IPS-NIHi7 (cell line): ENCODE measurements at regions not wholly inside any gene's neighbourhood (a gene's known extent, or its start where the extent isn't known, plus 50 kb on each side); places are given as distances from the start of the nearest gene placed in this dataset.

Experiments used
- DNase-seq: peaks from one replicate; pipeline ENCODE4 v3.0.0; 2012; ENCODE audit warnings: mixed read lengths; ENCODE audit errors: extremely low spot score

DNA sequence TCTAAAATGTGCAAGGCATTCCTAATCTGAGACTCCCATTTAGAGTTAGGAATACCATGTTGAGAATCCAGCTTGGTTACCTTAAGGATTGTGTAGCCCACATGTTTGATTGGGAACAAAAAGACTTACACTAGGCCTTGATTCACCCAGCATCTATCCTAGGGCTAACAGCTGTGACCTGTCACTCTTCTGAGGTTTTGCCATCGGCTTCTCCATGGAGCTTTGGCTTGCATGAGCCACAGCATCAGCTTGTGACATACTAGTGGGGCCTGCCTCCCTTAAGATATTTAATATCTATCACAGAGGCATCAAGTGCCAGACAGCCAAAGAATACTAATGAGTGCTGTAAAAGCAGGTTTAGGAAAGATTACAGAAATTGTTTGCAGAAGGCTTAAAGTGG lies 241.3 kb upstream of the UBE2E3 start:
- no peak for DNase-seq

DNA sequence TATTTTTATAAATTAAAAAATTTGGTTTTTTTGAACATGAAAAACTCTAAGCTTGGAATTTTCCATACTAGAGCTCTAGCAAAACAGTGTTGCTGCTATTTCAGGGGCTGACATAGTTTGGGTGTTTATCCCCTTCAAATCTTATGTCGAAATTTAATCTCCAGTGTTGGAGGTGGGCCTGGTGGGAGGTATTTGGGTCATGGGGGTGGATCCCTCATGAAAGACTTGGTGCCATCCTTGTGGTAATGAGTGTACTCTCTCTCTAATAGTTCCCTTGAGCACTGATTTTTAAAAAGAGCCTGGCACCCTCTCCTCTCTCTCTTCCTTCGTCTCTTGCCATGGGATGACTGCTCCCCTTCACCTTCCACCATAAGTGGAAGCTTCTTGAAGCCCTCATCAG lies 244.6 kb upstream of the UBE2E3 start:
- no peak for DNase-seq

DNA sequence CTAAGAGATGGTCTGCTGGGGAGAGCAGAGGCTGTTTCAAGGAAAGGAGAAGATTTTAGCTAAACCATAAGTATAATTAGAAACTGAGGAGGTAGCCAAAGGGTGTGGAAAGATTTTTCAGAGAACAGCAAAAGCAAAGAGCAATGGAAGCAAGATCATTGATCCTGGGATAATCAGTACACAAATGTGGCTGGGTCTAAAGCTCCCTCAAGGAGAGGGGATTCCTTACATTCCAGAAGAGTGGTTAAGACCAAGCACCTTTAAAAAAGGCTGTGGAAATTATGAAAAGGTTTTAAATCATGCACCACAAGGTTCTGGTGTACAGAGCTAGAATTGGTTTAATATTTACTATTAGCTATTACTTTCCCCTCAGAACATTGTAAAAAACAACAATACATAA lies 246.0 kb upstream of the UBE2E3 start:
- no peak for DNase-seq

DNA sequence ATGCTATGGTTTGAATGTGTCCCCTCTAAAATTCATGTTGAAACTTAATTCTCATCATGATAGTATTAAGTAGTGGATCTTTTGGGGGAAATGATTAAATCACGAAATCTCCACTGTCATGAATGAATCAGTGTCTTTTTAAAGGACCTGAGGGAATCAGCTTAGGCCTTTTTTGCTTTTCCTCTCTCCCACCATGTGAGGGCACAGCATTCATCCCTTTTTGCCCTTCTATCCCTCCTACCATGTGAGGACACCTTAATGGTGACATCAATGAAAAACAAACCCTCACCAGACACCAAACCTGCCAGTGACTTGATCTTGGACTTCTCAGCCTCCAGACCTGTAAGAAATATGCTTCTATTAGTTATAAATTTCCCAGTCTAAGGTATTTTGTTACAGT lies 247.1 kb upstream of the UBE2E3 start:
- no peak for DNase-seq

DNA sequence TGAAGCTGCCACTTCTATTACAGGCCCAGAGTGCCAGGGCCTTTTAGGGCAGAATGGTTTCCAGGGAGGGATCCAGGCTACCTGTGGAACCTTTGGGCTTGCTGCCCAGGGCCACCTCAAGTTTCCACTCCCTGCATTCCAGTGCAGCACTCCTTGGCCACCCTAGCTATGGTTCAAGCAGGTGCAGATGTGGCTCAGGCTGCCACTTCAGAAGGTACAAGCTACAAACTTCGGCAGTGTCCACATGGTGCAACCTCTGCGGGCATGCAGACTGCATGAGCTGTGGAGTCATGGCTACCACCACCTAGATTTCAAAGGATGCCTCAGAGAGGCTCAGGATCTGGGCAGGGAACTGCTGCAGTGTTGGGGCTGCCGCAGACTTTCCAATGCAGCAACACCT lies 248.1 kb upstream of the UBE2E3 start:
- DNase-seq, result no peak

DNA sequence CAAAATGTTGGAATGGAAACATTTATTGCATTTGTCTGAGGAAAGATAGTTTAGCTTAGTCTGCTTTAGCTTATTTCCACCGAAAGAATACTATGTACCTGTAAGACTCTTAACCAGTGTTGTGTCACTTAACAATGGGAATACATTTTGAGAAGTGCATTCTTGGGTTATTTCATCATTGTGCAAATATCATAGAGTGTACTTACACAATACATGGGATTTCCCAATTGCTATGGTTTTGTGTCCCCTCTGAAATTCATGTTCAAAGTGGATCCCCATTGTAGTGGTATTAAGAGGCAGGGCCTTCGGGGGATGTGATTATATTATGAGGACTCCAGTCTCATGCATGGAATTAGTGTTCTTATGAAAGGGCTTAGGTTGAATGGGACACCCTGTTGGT lies 249.4 kb upstream of the UBE2E3 start:
- DNase-seq, result no peak

DNA sequence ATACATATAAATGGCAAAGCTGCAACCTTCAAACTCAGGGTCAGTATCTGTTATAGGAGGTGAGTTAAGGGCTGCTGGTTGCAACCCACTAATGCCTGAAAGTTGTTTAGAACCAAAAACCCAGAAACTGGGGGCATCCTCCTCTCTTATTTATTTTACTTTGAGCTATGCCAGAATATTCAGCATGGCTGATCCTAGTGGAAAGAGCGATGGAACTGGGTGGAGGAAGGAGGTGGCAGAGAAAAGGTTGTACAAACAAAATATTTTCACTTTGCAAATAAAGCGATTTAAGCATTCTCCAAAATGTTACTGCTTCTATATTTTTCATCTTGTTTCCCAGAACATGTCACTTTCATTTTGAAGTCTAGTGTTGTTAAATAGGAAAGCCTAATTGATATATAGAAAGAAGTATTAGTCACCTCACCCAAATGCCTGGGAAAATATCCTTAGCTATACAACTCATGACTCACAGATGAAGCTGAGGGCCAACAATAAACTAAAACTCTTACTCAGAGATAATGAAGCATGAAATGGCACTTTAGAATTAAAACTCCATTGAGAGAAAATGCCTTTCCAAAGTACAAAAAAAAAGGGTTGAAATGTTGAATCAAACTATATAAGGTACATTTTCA lies 251.4 kb upstream of the UBE2E3 start:
- DNase-seq, result no peak

DNA sequence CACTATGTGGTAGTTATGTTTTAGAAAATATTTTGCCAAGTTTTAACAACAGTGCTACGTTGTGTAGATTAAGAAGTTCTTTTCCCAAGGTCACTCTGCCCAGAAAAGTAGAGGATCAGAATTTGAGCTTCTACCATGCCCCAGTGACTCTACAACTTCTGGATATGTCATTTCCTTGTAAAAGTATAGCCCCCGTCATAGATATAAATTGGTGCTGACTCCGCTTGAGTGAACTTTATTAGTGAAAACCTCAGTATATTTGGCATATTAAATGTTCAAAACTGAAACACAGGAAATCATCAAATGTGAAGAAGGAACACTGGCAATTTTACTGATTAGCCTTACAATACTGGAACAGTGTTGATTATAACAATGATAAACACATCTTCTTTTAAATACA lies 256.7 kb upstream of the UBE2E3 start:
- DNase-seq, result no peak

DNA sequence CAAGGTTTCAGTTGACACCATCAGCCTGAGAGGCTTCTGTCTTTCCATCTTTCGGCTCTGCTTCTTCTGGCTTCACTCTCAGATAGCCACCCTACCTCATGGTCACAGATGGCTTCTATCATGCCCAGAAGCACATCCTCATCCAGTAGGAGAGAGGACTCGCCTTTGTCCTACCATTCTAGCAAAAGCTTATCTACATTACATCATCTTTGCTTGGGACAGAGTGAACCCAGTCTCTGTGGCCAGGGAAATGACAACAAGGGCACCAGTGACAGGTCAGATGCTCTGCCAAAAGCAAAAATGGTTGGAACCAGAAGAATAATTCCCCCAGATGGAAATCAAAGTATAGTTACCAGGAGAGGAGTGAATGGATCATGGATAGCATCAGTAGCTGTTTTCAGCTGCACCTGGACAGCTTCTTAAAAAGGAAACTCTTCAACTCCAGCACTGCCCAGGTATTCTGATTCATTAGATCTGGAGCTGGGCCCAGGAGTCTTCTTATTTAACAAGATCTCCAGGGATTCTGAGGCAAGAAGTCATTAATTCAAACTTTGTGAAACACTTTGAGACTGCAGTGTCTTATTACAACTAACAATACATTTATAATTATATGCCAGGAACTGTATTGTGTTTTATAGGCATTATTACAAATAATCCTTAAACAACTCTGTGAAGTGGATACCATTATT lies 257.7 kb upstream of the UBE2E3 start:
- no peak for DNase-seq

DNA sequence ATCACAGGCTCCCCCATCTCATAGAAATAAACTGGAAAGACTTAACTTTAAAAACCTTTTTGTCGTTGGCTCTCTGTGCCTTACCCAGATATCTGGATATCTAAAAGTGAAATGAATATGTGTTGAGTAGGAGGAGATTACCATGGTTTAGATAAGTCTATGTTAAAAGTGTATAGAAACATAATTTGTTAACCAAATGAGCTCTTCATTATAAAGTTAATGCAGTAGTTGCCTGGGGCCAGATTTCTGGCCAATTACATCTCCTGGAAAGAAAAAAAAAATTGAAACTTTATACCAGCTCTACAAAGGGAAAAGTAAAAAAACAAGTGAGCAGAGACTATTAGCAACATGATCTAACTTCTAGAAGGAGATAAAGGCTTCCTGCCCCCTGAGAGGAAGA lies 259.6 kb upstream of the UBE2E3 start:
- no peak for DNase-seq

DNA sequence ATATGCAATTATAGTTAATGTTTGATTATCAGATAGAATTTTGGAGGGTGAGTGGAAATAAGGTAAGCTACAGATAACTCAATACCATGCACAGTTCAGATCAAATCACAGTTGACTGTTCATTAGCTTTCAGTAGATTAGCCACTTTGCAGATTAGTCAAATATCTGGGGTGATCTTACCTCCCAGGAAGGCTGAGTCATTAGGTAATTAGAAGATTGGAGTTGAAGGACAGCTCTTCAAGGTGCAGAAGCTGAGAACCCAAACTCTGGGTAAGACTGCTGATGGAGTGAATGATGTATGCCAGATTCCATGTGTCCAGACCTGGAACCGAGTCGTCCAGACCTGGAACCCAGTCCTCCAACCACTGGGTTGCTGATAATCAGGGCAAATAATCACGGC lies 262.8 kb upstream of the UBE2E3 start:
- DNase-seq, result no peak

DNA sequence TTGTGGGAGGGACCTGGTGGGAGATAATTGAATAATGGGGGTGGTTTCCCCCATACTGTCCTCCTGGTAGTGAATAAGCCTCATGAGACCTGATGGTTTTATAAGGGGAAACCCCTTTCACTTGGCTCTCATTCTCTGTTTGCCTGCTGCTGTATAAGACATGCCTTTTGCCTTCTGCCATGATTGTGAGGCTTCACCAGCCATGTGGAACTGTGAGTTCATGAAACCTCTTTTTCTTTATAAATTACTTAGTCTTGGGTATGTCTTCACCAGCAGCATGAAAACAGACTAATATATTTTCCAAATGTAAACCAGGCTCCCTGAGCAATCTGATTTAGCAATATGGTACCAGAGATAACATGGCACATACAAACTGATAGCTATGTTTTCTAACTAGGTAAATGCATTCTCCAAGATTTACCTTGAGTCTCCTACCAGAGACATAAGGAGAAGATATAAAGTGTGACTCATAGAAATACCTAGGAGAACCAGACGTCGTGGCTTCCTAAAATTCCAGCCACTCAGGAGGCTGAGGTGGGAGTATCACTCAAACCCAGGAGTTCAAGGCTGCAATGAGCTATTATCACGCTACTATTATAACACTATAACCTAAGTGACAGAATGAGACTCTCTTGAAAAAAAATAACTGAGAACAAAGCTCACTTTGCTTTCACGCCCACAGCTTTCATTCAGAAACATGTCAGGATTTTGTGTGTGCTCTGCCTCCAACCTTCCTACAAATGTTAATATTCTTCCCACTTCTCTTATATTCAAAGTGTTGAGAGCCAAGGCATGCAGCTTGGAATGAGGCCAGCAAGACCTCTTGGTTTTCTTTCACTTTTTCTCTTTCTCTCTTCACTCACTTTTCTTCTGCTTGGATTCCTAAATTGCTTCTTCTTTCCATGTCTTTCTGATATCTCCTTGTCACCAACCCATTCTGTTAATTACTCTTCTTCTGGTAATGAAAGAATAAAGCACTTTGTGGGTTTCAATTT lies 263.9 kb upstream of the UBE2E3 start:
- no peak for DNase-seq

DNA sequence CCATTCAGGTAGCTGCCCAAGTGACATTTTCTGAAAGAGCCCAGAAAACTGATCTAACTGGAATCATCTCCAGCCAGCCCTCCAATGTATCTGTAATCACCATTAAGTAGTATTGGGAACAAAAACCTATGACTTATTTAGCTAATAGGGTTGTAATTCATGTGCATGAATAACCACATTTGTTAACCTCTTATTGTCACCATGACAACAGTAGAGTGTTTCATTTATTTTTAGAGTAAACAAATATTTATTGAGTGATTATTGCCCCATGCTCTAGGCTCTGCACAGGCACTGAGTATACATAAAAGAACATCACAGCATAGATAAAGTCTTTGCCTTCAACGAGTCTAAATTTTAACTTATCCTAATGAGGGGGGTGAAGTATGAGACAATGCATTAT lies 265.4 kb upstream of the UBE2E3 start:
- no peak for DNase-seq

DNA sequence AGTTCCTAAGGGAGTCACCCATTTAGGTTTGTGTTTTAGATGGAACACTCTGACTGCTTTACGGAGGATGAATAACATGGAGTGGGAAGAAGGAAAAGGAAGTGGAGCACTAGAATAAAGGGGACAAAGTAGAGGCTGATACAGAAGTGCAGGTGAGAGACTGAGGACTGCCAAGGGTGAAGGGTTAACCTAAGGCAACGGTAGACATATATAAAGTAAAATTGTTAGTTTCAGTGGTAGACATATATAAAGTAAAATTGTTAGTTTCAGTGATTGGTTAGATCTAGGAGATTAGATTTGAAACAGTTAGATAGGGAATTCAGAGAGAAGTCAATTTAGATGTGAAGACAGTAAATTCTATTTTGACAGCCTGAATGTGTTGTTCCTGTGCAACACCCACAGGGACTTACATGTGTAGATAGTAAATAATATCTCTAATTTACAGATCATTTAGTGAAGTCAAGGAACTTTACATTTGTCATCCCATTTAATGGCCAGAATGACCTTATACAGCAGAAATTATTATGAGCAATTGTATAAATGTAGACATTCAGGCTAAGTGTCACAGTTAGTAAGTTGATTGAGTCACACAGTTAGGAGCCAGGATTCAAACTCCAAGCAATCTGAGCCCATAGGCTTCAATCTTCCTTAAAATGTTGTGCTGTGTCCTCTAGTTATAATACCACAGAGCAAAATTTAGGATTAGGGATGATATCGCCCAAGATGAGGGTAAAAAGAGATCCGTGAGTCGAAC lies 270.8 kb upstream of the UBE2E3 start:
- DNase-seq, result no peak

DNA sequence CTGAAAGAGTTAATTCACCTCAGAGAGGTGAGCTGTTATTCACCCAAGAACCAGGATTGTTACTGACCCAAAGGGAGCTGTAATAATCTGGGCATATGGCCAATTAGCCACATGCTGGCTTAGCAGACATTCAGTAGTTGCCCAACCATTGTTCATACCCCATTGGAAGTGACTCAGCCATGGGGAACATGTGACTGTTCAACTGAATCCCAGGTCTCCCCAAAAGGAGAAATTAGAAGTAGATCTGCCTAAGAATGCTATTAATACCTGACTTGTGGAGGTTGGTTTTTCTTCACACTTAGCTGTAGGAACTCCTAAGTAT lies 272.6 kb upstream of the UBE2E3 start:
- DNase-seq, result no peak

DNA sequence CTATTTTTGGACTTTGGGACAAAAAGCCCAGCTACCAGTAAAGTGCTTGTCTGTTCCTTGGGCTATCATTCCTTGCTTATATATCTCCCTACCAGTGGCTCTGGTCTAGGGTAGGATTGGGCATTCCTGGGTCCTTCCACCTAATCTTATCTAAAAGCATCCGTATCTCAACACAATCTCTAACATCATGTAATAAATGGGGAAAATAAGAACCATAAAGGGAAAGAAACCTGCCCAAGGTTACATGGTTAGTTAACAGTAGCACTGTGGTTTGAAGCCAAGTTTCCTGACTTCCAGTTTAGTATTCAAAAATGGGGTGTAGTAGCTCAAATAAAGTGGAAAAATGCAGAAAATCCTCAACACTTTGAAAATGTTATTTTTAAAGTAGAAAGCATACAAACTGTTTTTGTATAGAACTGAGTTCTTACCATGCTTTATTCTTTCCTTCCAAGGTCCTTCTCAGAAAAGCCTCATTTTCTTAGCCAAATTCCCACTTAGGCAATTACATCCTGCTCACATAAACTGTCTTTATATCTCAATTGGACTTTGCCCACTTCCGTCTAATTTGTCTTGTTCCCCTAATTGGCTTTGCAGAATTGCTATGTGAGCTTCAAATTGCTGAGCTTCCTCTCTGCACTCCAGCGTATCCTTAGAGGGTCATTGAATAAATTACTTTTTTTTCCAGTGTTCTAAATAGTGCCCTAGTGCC lies 273.1 kb upstream of the UBE2E3 start:
- no peak for DNase-seq

DNA sequence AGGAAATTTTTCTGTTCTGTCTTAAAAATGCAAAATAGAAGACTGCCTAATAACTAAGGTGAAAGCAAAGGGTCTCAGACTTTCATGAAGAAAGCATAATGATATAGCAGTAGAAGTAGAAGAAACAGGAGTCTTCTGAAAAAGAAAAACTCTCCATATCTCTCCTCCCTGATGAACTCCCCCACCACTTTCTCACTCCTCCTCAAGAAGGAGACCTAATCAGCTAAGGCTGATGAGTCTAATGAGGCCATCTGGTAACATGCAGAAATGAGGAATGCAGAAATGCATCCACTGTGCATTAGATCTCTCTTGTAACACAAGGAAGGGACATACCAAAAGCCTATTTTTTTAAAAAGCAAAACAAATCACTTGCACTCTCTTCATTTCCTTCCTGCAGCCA lies 273.7 kb upstream of the UBE2E3 start:
- no peak for DNase-seq

DNA sequence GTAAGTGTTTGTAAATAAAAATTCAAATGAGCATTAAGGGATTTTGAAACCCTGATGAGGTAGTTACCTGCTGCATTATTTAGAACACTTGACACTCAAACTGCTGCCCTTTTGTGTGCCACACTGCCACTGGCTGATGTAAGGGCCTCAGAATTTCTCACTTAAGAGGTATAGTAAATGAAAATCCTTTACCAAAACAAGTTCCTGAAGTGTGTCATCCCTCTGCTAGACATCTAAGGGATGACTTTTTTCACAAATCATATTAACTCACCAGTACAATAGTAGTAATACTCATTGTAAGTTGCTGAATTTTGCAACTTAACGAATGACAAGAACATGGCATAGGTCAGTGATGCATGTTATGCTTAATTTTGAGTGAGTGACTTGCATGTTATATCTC lies 274.9 kb upstream of the UBE2E3 start:
- DNase-seq, result no peak

DNA sequence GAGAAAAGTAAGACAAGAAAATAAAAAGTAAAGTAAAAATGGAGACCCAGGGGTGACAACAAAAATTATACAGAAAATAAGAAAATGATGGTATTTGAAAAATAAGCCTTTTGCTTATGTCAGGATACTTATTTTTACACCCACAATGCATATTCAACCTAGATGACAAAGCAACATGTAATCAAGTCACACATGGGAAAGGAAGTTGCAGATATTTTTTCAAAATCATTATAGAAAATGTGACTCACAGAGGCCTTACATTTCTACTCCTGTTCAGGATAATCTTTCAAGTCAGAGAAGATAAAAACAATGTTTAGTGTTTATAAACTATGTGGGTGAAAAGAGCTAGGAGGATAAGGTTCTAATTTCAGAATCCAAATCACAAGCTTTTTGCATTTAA lies 275.3 kb upstream of the UBE2E3 start:
- no peak for DNase-seq

DNA sequence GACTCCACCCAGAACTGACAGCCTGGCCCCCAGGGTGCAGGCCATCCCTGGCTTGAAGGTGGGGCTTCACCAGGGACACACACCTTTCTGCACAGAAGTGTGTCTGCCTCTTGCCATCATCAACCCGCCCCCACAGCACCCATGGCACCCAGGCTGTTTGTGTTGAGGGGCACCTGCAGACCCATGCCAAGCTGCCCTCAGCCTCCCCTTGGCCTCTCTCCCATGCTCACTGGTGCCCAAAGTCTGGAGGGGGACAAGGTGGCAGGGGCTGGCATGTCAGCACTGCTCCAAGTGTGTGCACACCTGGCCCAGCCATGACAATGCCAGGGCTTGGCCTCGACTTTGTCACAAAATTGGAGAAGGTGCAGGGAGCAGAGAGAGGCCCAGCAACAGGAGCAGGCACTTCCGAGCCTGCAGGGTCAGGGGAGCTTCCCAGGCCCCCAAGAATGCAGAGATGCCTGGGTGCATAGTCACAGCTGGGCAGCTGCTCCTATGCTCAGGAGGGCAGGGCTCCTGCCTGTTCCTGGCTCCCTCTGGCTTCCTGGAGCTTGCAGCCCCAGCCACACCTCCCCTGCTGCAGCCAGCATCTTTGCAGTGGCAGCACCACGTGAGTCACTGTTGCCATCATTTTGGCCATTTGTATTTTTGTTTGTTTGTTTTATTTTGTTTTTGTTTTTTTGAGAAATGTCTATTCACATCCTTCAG lies 280.6 kb upstream of the UBE2E3 start:
- DNase-seq, result no peak

DNA sequence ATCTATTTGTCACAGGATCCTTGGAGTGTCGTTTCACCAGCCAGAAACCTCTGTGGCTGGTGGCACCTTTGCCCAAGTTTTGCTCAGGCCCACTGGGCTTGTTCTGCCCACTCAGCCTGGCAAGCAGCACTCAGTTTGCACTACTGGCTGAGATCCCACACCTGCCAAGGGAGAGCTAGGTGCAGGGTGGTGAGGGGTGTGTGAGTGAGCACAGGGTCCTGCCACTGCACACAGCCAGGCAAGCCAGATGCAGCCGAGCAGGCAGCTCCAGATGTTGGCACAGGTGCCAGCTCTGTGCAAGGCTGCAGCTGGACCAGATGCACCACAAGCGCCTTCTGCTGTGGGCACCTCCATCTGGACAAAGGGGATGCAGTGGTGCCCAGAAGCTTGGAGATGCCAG lies 281.7 kb upstream of the UBE2E3 start:
- DNase-seq, result no peak
